SK-N-MC (cell line): ENCODE measurements at regions not wholly inside any gene's neighbourhood (a gene's known extent, or its start where the extent isn't known, plus 50 kb on each side); places are given as distances from the start of the nearest gene placed in this dataset.
"Not testable (repeated sequence)": the region's sequence is repeated elsewhere in the genome, so short reads cannot be mapped to it uniquely, and the experiment has no call there.

Experiments
- DNase-seq: peaks from one replicate; pipeline ENCODE4 v3.0.0-alpha.2; 2011; ENCODE audit warnings: low read depth, low spot score
- H3K27ac ChIP-seq: fragments of 200-600 bp; sonication (generic); 2 replicates; pipeline ENCODE4 v1.5.1; 2016; ENCODE audit warnings: mixed run types
- H3K36me3 ChIP-seq: fragments of 200-600 bp; sonication (generic); 2 replicates; pipeline ENCODE4 v1.6.1; 2017; ENCODE audit warnings: antibody characterized with exemption, low read length, mixed read lengths; ENCODE audit not compliant: insufficient read depth
- H3K4me3 ChIP-seq: fragments of 200-600 bp; sonication (generic); 2 replicates; pipeline ENCODE4 v1.5.1; 2016
- H3K9ac ChIP-seq: fragments of 200-600 bp; sonication (generic); 2 replicates; pipeline ENCODE4 v1.8.0; 2017; ENCODE audit warnings: mixed run types, mixed read lengths; ENCODE audit not compliant: insufficient read length
- H3K9me3 ChIP-seq: fragments of 200-600 bp; sonication (generic); 2 replicates; pipeline ENCODE4 v1.6.1; 2017; ENCODE audit warnings: low read depth, mild to moderate bottlenecking, antibody characterized with exemption, low read length, moderate library complexity, mixed read lengths
- EZH2 ChIP-seq: fragments of 200-600 bp; sonication (generic); IDR thresholded peaks from one replicate; pipeline ENCODE4 v1.6.1; 2017; ENCODE audit warnings: antibody characterized with exemption
- FOXP2 ChIP-seq: optimal IDR thresholded peaks from 2 replicates; pipeline ENCODE3; 2011; ENCODE audit warnings: mild to moderate bottlenecking, moderate library complexity; ENCODE audit not compliant: insufficient read depth; ENCODE audit errors: extremely low read length, control extremely low read depth
- POLR2AphosphoS5 ChIP-seq: IDR thresholded peaks from 2 replicates; pipeline ENCODE4 v1.6.1; 2012; ENCODE audit warnings: mild to moderate bottlenecking, low read depth, low read length, borderline replicate concordance

- TF ChIP-seq EZH2 = no peak
- no peak for TF ChIP-seq POLR2AphosphoS5
- H3K36me3 ChIP-seq = no peaks in the 10 kb centered on the region
- H3K4me3 ChIP-seq = no peak overlapping the region
- DNase-seq = no peak
- no peaks in the 10 kb centered on the region for H3K9me3 ChIP-seq
- no peak overlapping the region for H3K27ac ChIP-seq
- no peak overlapping the region for H3K9ac ChIP-seq
Observed at GRCh38 chr3:127492426-127492825, 98.1 kb downstream of the TPRA1 start.

DNA sequence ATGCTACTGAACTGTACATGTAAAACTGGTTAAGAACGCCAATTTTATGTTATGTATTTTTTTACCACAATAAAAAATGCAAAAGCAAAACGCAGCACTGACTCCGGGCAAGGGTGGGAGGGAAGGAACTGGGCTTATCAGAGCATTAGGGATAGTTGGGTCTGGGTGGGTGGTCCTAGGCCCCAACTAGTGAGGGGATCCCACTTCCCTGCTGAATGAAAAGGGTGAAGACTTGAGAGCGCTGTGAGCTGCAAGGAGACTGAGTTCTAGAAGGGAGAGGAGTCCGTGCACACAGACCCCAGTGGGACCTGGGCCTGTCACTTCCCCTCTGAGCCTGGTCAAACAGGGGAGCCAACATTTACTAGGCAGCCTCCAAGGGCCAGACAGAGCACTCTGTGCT, 98.6 kb downstream of the TPRA1 start:
- TF ChIP-seq POLR2AphosphoS5 (no peak), EZH2 (no peak), FOXP2 (no peak)
- DNase-seq = no peak
- no peak overlapping the region for H3K27ac ChIP-seq
- no peak overlapping the region for H3K9ac ChIP-seq
- no peaks in the 10 kb centered on the region for H3K36me3 ChIP-seq
- no peak overlapping the region for H3K4me3 ChIP-seq
- H3K9me3 ChIP-seq = no peaks in the 10 kb centered on the region

- no peaks in the 10 kb centered on the region for H3K9me3 ChIP-seq
- no peak for DNase-seq
- TF ChIP-seq POLR2AphosphoS5 (no peak), EZH2 (no peak), FOXP2 (no peak)
- H3K4me3 ChIP-seq = no peak overlapping the region
- H3K27ac ChIP-seq = no peak overlapping the region
- H3K36me3 ChIP-seq = no peaks in the 10 kb centered on the region
- H3K9ac ChIP-seq = no peak overlapping the region
Observed at GRCh38 chr3:127491323-127491722, 99.2 kb downstream of the TPRA1 start.

GRCh38 chr3:127491024-127491305, 99.6 kb downstream of the TPRA1 start:
- not testable (repeated sequence) for H3K4me3 ChIP-seq, DNase-seq, H3K9me3 ChIP-seq, H3K36me3 ChIP-seq, H3K27ac ChIP-seq, H3K9ac ChIP-seq

DNA sequence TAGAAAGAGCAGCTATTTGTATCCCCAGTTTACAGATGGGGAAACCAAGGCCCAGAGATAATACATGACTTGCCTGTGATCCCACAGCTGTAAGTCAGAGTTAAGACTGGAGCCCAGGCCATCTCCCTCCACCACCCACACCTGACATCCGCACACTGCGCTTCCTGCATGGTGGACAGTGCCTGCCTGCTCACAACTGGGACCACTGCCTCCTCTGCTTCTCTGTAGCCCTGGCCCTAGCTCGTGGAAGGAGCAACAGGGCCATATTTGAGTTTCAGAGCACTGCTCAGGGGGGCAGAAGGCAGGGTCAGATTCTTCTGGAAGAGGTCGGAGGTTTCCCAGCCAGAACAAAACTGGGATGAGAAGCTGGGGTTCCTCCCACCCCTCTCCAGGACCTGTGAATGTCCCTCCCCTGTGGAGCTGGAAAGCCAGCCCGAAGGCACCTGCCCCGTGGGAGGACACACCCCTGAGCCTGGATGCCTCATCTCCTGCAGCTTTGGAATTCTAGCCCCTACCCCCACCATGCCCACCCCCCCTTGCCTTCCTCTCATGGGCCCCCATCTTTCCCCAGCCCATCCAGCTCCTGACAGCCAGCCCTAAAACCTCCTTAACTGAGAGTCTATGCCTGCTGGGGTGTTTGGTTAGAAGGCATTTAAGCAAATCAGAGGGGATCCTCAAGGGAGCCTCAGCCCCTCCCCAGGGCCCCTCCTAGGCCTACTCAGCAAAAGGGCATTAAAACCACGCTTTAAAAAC, 100.1 kb downstream of the TPRA1 start:
- no peak overlapping the region for H3K9ac ChIP-seq
- no peak overlapping the region for H3K4me3 ChIP-seq
- H3K9me3 ChIP-seq = no peaks in the 10 kb centered on the region
- no peak for DNase-seq
- TF ChIP-seq EZH2 = no peak
- no peak for TF ChIP-seq POLR2AphosphoS5
- TF ChIP-seq FOXP2 = no peak
- H3K36me3 ChIP-seq = no peaks in the 10 kb centered on the region
- no peak overlapping the region for H3K27ac ChIP-seq

DNA sequence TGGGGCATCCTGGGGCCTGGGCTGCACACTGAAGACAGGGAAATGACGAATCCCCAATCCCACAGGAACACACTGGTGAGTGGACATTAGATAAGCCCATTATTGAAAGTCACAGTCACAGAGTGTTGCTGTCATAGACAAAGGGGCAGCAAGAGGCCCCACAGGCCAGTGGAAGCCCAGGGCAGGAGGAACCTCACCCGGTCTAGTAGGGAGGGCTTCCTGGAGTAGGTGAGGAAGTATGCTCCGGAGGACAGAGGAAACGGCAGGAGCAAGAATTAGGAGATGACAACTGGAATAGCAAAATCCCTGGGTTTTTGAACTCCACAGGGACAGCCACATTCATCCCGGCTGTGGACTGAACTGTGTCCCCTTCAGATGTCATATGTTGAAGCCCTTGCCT, 101.2 kb downstream of the TPRA1 start:
- H3K9ac ChIP-seq = no peak overlapping the region
- H3K27ac ChIP-seq = no peak overlapping the region
- no peak overlapping the region for H3K4me3 ChIP-seq
- no peaks in the 10 kb centered on the region for H3K36me3 ChIP-seq
- no peak for TF ChIP-seq EZH2
- H3K9me3 ChIP-seq = no peaks in the 10 kb centered on the region
- DNase-seq = no peak

GRCh38 chr3:127488740-127489139, 101.8 kb downstream of the TPRA1 start:
- no peaks in the 10 kb centered on the region for H3K9me3 ChIP-seq
- H3K36me3 ChIP-seq = no peaks in the 10 kb centered on the region
- no peak overlapping the region for H3K27ac ChIP-seq
- no peak for DNase-seq
- no peak overlapping the region for H3K4me3 ChIP-seq
- H3K9ac ChIP-seq = no peak overlapping the region
- TF ChIP-seq FOXP2 = no peak
- TF ChIP-seq EZH2 = no peak
- no peak for TF ChIP-seq POLR2AphosphoS5

DNA sequence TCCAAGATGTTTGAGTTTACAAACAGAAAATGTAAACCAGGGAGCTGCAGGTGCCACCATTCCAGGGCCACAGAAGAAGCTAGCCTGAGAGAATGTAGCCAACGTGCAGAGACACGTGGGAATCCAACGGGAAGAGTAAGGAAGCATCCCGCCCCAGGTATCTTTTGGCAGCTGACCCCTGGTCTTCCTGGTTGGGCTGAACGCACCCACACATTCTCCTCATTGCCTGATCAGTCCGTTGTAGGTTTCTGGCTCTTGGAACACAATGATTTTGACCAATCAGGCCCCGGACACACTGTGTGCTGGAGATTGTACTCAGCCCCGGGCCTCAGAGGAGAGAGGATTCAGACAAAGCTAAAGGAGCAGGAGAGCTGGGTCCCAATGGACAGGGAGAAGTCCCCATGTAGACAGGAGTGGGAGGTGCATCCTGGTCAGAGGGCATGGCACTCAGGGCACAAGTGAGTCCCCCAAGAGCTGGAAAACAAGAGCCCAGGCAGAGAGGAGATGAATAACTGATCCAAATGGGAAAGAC, 102.3 kb downstream of the TPRA1 start:
- no peak for DNase-seq
- no peak for TF ChIP-seq POLR2AphosphoS5
- TF ChIP-seq FOXP2 = no peak
- TF ChIP-seq EZH2 = no peak
- H3K36me3 ChIP-seq = no peaks in the 10 kb centered on the region
- no peak overlapping the region for H3K4me3 ChIP-seq
- H3K27ac ChIP-seq = no peak overlapping the region
- no peaks in the 10 kb centered on the region for H3K9me3 ChIP-seq
- H3K9ac ChIP-seq = no peak overlapping the region

DNA sequence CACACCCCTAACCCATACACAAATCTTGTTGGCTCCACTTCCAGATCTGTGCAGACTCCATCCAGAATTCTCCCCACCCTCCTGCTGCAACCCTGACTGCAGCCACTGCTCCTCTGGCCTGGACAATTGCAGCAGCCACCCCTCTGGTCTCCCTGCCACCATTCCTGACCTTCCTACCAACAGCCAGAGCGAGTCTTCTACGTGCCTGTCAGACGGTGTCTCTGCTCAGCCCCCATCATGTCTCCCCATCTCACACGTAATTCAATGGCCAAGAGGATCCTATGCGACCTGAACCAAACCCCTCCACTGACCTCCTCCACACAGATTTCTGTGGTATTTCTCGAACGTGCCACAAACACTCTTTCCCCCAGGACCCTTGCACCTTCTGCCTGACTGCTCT, 103.3 kb downstream of the TPRA1 start:
- Histone ChIP-seq H3K9me3 (no peaks in the 10 kb centered on the region), H3K4me3 (no peak overlapping the region), H3K36me3 (no peaks in the 10 kb centered on the region), H3K9ac (no peak overlapping the region), H3K27ac (no peak overlapping the region)
- DNase-seq = no peak
- no peak for TF ChIP-seq FOXP2
- no peak for TF ChIP-seq POLR2AphosphoS5
- TF ChIP-seq EZH2 = no peak
